NOMO-1 treated with dmso at 0.1 percent for 144 hours (cell line): ENCODE measurements at regions not wholly inside any gene's neighbourhood (a gene's known extent, or its start where the extent isn't known, plus 50 kb on each side); places are given as distances from the start of the nearest gene placed in this dataset.
"Not testable (repeated sequence)": the region's sequence is repeated elsewhere in the genome, so short reads cannot be mapped to it uniquely, and the experiment has no call there.

Source experiments
- DNase-seq: peaks from one replicate; lab custom pipeline; 2025; ENCODE audit not compliant: unreplicated experiment; lab: John Stamatoyannopoulos, UW

GRCh38 chr5:155114655-155115054 is 101.1 kb downstream of the KIF4B start:
- no peak for DNase-seq

GRCh38 chr5:155116456-155117251 is 103.1 kb downstream of the KIF4B start:
- no peak for DNase-seq

- no peak for DNase-seq
These were observed 112.1 kb downstream of the KIF4B start for GRCh38 chr5:155125551-155126095.

- no peak for DNase-seq
These were observed 113.0 kb downstream of the KIF4B start for GRCh38 chr5:155126573-155126972.

GRCh38 chr5:155127552-155127951 is 114.0 kb downstream of the KIF4B start:
- DNase-seq, result no peak

GRCh38 chr5:155128786-155129512 is 115.4 kb downstream of the KIF4B start:
- no peak for DNase-seq

- DNase-seq, result no peak
These were observed 115.9 kb downstream of the KIF4B start for GRCh38 chr5:155129513-155129880.

- DNase-seq, result no peak
These were observed 120.6 kb downstream of the KIF4B start for GRCh38 chr5:155134130-155134529.

- DNase-seq, result no peak
These were observed 122.8 kb downstream of the KIF4B start for GRCh38 chr5:155136216-155136850.

GRCh38 chr5:155137683-155138082 is 124.1 kb downstream of the KIF4B start:
- DNase-seq, result no peak

GRCh38 chr5:155140646-155141045 is 127.1 kb downstream of the KIF4B start:
- no peak for DNase-seq

GRCh38 chr5:155144956-155145355 is 131.4 kb downstream of the KIF4B start:
- no peak for DNase-seq

GRCh38 chr5:155147222-155147621 is 133.7 kb downstream of the KIF4B start:
- no peak for DNase-seq

GRCh38 chr5:155148694-155149093 is 135.1 kb downstream of the KIF4B start:
- no peak for DNase-seq

GRCh38 chr5:155150012-155150411 is 136.5 kb downstream of the KIF4B start:
- peak; percentile 12 for DNase-seq

GRCh38 chr5:155154973-155155372 is 141.4 kb downstream of the KIF4B start:
- no peak for DNase-seq

- not testable (repeated sequence) for DNase-seq
These were observed 149.5 kb downstream of the KIF4B start for GRCh38 chr5:155163084-155163483.

GRCh38 chr5:155167736-155168135 is 154.2 kb downstream of the KIF4B start:
- DNase-seq, result no peak

- DNase-seq, result no peak
These were observed 168.0 kb downstream of the KIF4B start for GRCh38 chr5:155181542-155181941.

GRCh38 chr5:155189476-155189875 is 175.9 kb downstream of the KIF4B start:
- DNase-seq, result no peak

- DNase-seq, result no peak
These were observed 176.4 kb downstream of the KIF4B start for GRCh38 chr5:155189981-155190380.

- DNase-seq, result no peak
These were observed 179.5 kb downstream of the KIF4B start for GRCh38 chr5:155193029-155193428.
